GM21825 (cell line): ENCODE measurements at regions not wholly inside any gene's neighbourhood (a gene's known extent, or its start where the extent isn't known, plus 50 kb on each side); places are given as distances from the start of the nearest gene placed in this dataset.

Experiments used
- ATAC-seq: cut with Tn5 transposase; IDR thresholded peaks from one replicate; pipeline ENCODE4 v1.9.1; 2021; ENCODE audit warnings: mild to moderate bottlenecking, moderate library complexity; ENCODE audit not compliant: unreplicated experiment

GRCh38 chr10:78263521-78263988, 229.9 kb downstream of the RPS24 start:
- ATAC-seq, result no peak

GRCh38 chr10:78264361-78264760, 230.7 kb downstream of the RPS24 start:
- no peak for ATAC-seq

- ATAC-seq, result no peak
Observed at GRCh38 chr10:78266741-78267469, 233.2 kb downstream of the RPS24 start.

- ATAC-seq, result no peak
Observed at GRCh38 chr10:78267598-78267997, 233.9 kb downstream of the RPS24 start.

GRCh38 chr10:78269060-78269459, 235.4 kb downstream of the RPS24 start:
- ATAC-seq, result no peak

GRCh38 chr10:78272329-78272728, 238.7 kb downstream of the RPS24 start:
- ATAC-seq, result no peak

GRCh38 chr10:78274491-78274890, 240.8 kb downstream of the RPS24 start:
- no peak for ATAC-seq

- ATAC-seq, result no peak
Observed at GRCh38 chr10:78276139-78276538, 242.5 kb downstream of the RPS24 start.

- no peak for ATAC-seq
Observed at GRCh38 chr10:78277314-78278057, 243.8 kb downstream of the RPS24 start.

- no peak for ATAC-seq
Observed at GRCh38 chr10:78278058-78278404, 244.4 kb downstream of the RPS24 start.

GRCh38 chr10:78279756-78280155, 246.1 kb downstream of the RPS24 start:
- no peak for ATAC-seq

- ATAC-seq, result no peak
Observed at GRCh38 chr10:78280604-78281003, 246.9 kb downstream of the RPS24 start.

- no peak for ATAC-seq
Observed at GRCh38 chr10:78281627-78282026, 248.0 kb downstream of the RPS24 start.

- no peak for ATAC-seq
Observed at GRCh38 chr10:78283069-78283682, 249.5 kb downstream of the RPS24 start.

GRCh38 chr10:78284381-78284780, 250.7 kb downstream of the RPS24 start:
- no peak for ATAC-seq

GRCh38 chr10:78285226-78285625, 251.6 kb downstream of the RPS24 start:
- no peak for ATAC-seq

GRCh38 chr10:78286186-78286585, 252.5 kb downstream of the RPS24 start:
- ATAC-seq, result no peak

- ATAC-seq, result no peak
Observed at GRCh38 chr10:78286668-78287067, 253.0 kb downstream of the RPS24 start.

GRCh38 chr10:78287618-78288017, 254.0 kb downstream of the RPS24 start:
- no peak for ATAC-seq

GRCh38 chr10:78288663-78289062, 255.0 kb downstream of the RPS24 start:
- no peak for ATAC-seq

- no peak for ATAC-seq
Observed at GRCh38 chr10:78290131-78290750, 256.6 kb downstream of the RPS24 start.
